DND-41 (cell line): ENCODE measurements at regions not wholly inside any gene's neighbourhood (a gene's known extent, or its start where the extent isn't known, plus 50 kb on each side); places are given as distances from the start of the nearest gene placed in this dataset.

Experiments used
- ATAC-seq: fragments of 200-7000 bp; cut with Tn5 transposase; 3 replicates; pipeline ENCODE4 v1.9.1; 2021; ENCODE audit warnings: low read depth; ENCODE audit not compliant: insufficient read depth
- DNase-seq: peaks from one replicate; pipeline ENCODE4 v3.0.0-alpha.2; 2020
- H2AFZ ChIP-seq: 2 replicates; pipeline ENCODE4 v1.6.0; 2012; ENCODE audit warnings: low read depth, low read length
- H3K27ac ChIP-seq: 2 replicates; pipeline ENCODE4 v1.5.1; 2012; ENCODE audit warnings: low read length, inconsistent platforms
- H3K27me3 ChIP-seq: fragments of 200-600 bp; sonication (generic); 2 replicates; pipeline ENCODE4 v1.6.0; 2012; ENCODE audit warnings: low read length, mild to moderate bottlenecking, inconsistent platforms; ENCODE audit not compliant: insufficient read depth, poor library complexity
- H3K36me3 ChIP-seq: 2 replicates; pipeline ENCODE4 v1.5.1; 2012; ENCODE audit warnings: low read length, inconsistent platforms; ENCODE audit not compliant: insufficient read depth
- H3K4me1 ChIP-seq: 2 replicates; pipeline ENCODE4 v1.5.1; 2012; ENCODE audit warnings: mild to moderate bottlenecking, low read length; ENCODE audit not compliant: insufficient read depth
- H3K4me2 ChIP-seq: 2 replicates; pipeline ENCODE4 v1.6.0; 2012; ENCODE audit warnings: mild to moderate bottlenecking, moderate library complexity, low read length, inconsistent platforms; ENCODE audit not compliant: insufficient read depth
- H3K4me3 ChIP-seq, 2 experiments: fragments of 200-600 bp in 1 of 2; shearing (Covaris generic) in 1 of 2; 2 replicates each; pipeline ENCODE4 v1.5.1; 2012 to 2016; ENCODE audit warnings: inconsistent platforms in 2 of 2, low read length in 2 of 2, mild to moderate bottlenecking in 2 of 2, low read depth in 1 of 2, moderate library complexity in 1 of 2
- H3K79me2 ChIP-seq: 2 replicates; pipeline ENCODE4 v1.6.0; 2012; ENCODE audit warnings: low read length, inconsistent platforms; ENCODE audit not compliant: insufficient read depth
- H3K9ac ChIP-seq: 2 replicates; pipeline ENCODE4 v1.6.0; 2012; ENCODE audit warnings: low read depth, mild to moderate bottlenecking, inconsistent platforms, low read length, moderate library complexity
- H3K9me3 ChIP-seq: 2 replicates; pipeline ENCODE4 v1.5.1; 2012; ENCODE audit warnings: low read length, moderate library complexity, mild to moderate bottlenecking, inconsistent platforms; ENCODE audit not compliant: insufficient read depth, severe bottlenecking
- H4K20me1 ChIP-seq: 2 replicates; pipeline ENCODE4 v1.6.0; 2012; ENCODE audit warnings: low read length; ENCODE audit not compliant: insufficient read depth
- EZH2 ChIP-seq: IDR thresholded peaks from 3 replicates; pipeline ENCODE4 v1.6.1; 2012; ENCODE audit warnings: borderline replicate concordance, low read depth, mild to moderate bottlenecking, moderate library complexity, low read length, inconsistent platforms; ENCODE audit not compliant: severe bottlenecking
- TF ChIP-seq, protein P1 (sequence below): IDR thresholded peaks from 2 replicates; pipeline ENCODE4 v1.5.1; 2012; ENCODE audit warnings: borderline replicate concordance, low read length, moderate library complexity, mild to moderate bottlenecking; ENCODE audit not compliant: poor library complexity, severe bottlenecking; ENCODE audit errors: extremely low read depth

DNA sequence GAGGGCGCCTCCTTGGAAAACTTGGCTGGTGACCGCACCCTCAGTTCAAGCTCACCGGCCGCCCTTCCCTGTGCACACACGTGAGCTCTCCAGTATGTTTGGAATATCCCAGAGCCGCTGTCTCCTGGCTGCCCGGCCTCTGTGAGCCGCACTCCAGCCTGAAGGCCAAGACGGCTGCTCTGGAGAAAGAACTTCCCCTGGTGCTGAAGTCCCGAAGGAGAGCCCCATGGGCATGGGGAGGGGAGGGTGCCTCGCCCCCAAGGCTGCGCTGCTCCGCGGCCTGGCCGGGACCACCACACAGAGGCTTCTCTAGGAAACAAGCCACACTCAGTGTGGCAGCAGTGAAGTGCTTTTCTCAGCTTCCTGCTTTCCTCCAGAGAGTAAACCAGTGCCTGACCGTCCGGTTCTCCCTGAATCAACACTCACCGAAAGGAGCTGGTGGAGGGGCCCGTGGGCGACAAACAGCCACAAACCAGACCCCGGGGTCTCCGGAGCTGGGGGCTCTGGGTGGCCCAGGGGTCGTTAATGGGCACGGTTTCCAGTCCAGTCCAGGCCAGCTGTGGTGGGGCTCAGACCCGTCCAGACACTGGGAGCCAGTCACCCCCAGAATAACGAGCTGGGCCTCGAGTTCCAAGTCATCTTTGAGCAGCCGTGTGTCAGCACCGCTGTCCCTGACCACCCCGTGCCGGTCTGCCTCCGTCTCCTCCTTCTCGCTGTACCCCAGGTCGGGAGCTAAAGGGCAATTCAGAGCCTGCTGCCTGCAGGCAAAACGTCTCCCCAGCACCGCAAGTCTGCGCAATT, 87.4 kb upstream of the BHLHE23 start:
- no peaks in the 10 kb centered on the region for H3K27me3 ChIP-seq
- ATAC-seq, result no peak
- H2AFZ ChIP-seq, result no peak overlapping the region
- DNase-seq, result no peak
- TF ChIP-seq EZH2, result no peak
- TF ChIP-seq, protein P1, sequence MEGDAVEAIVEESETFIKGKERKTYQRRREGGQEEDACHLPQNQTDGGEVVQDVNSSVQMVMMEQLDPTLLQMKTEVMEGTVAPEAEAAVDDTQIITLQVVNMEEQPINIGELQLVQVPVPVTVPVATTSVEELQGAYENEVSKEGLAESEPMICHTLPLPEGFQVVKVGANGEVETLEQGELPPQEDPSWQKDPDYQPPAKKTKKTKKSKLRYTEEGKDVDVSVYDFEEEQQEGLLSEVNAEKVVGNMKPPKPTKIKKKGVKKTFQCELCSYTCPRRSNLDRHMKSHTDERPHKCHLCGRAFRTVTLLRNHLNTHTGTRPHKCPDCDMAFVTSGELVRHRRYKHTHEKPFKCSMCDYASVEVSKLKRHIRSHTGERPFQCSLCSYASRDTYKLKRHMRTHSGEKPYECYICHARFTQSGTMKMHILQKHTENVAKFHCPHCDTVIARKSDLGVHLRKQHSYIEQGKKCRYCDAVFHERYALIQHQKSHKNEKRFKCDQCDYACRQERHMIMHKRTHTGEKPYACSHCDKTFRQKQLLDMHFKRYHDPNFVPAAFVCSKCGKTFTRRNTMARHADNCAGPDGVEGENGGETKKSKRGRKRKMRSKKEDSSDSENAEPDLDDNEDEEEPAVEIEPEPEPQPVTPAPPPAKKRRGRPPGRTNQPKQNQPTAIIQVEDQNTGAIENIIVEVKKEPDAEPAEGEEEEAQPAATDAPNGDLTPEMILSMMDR, result no peak
- peaks cover 31% of the 10 kb centered on the region for H4K20me1 ChIP-seq
- H3K79me2 ChIP-seq, result no peaks in the 10 kb centered on the region
- H3K9me3 ChIP-seq, result no peaks in the 10 kb centered on the region
- H3K4me3 ChIP-seq, result no peak overlapping the region
- no peak overlapping the region for H3K27ac ChIP-seq
- no peaks in the 10 kb centered on the region for H3K36me3 ChIP-seq
- no peak overlapping the region for H3K9ac ChIP-seq
- H3K4me1 ChIP-seq, result no peaks in the 10 kb centered on the region
- H3K4me2 ChIP-seq, result no peak overlapping the region

DNA sequence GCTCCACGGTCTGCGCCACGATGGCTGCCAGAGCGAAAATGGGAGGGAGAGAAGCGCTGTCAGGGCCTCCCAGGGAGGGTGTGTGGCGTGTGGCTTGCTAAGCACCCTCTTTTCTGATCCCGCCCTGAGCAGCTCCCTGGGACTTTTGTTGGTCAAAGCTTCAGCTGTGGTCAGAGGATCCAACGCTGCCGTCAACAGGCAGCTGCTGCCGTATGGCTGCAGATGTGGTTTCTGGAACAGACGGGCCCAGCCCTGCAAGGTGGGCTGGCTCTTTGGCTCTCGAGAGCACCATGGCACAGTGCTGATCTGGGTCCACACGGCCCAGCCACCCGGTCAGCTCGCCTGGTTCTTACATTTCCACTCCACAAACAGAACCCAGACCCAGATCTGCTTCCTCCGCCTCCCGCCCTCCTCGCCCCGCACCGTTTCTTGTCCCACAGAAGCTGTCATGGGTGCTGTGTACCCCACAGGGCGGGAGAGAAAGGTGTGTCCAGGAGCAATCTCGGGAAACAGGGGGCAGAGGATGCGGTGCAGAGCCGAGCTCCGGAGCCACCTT, 86.0 kb upstream of the BHLHE23 start:
- H4K20me1 ChIP-seq, result peaks cover 37% of the 10 kb centered on the region
- no peaks in the 10 kb centered on the region for H3K4me1 ChIP-seq
- TF ChIP-seq, protein P1, result no peak
- TF ChIP-seq EZH2, result no peak
- no peak overlapping the region for H3K4me3 ChIP-seq
- no peak overlapping the region for H3K9ac ChIP-seq
- H3K36me3 ChIP-seq, result no peaks in the 10 kb centered on the region
- peak; percentile 19; the same call in 1 of the 3 replicates for ATAC-seq
- DNase-seq, result no peak
- H3K4me2 ChIP-seq, result no peak overlapping the region
- H2AFZ ChIP-seq, result no peak overlapping the region
- H3K27ac ChIP-seq, result no peak overlapping the region
- H3K79me2 ChIP-seq, result no peaks in the 10 kb centered on the region
- H3K27me3 ChIP-seq, result no peaks in the 10 kb centered on the region
- H3K9me3 ChIP-seq, result no peaks in the 10 kb centered on the region

DNA sequence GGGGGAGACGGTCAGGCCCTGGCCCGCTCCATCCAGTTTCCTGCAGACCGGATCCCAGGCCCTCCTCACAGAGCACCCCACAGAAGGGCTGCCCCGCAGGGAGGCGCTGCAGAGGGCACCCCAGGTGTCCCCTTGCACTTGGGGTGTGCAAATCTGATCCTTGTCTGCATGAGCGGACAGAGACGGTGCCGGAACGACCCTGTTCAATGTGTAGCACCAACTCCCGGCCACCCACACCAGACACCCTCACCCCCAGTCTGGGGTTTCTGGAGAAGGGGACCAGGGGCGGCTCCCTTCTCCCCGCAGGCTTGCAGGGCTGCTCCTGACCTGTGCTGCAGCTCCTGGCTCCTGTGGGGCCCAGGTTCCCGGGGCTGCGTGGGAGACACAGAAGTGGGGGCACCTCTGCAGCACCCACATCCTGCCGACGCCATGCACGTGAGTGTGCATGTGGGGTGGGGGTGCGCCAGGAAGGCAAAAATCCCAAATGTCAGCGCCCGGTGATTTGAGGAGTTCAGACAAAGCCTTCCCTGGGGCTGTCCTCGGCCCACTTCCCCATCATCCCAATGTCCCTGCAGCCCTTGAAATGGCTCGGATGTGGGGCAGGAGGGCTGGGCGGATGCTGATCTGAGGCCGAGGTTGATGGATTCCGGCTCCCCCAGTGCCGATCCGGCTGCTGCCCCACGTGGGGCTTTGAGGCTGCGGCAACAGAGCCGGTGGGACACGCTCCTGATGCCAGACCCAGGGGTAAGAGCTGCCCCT, 85.3 kb upstream of the BHLHE23 start:
- Histone ChIP-seq H3K27me3 (no peaks in the 10 kb centered on the region), H4K20me1 (peaks cover 39% of the 10 kb centered on the region), H3K27ac (no peak overlapping the region), H3K4me2 (no peak overlapping the region), H3K9me3 (no peaks in the 10 kb centered on the region), H3K4me1 (no peaks in the 10 kb centered on the region), H3K4me3 (no peak overlapping the region), H3K79me2 (no peaks in the 10 kb centered on the region), H3K9ac (no peak overlapping the region), H2AFZ (no peak overlapping the region), H3K36me3 (no peaks in the 10 kb centered on the region)
- ATAC-seq, result no peak
- TF ChIP-seq, protein P1, result no peak
- TF ChIP-seq EZH2, result no peak
- DNase-seq, result no peak
